Trophoblast cell (in vitro differentiated cells and primary cell): ENCODE measurements at regions not wholly inside any gene's neighbourhood (a gene's known extent, or its start where the extent isn't known, plus 50 kb on each side); places are given as distances from the start of the nearest gene placed in this dataset.

ENCODE experiments used
- DNase-seq, 2 donors: peaks; one replicate each; pipeline ENCODE4 v3.0.0-alpha.2; 2016
- H2AFZ ChIP-seq: 2 replicates; pipeline ENCODE4 v1.6.1; 2013; ENCODE audit warnings: low read length, moderate library complexity, mild to moderate bottlenecking; ENCODE audit not compliant: insufficient read depth, poor library complexity
- H2AK5ac ChIP-seq: 2 replicates; pipeline ENCODE4 v1.6.1; 2013; ENCODE audit warnings: mild to moderate bottlenecking, low read length
- H2BK120ac ChIP-seq: 2 replicates; pipeline ENCODE4 v1.6.1; 2013; ENCODE audit warnings: low read length, mild to moderate bottlenecking, moderate library complexity; ENCODE audit not compliant: insufficient read depth, poor library complexity
- H2BK12ac ChIP-seq: 2 replicates; pipeline ENCODE4 v1.6.1; 2013; ENCODE audit warnings: mild to moderate bottlenecking, low read length, moderate library complexity
- H2BK5ac ChIP-seq: 2 replicates; pipeline ENCODE4 v1.6.1; 2013; ENCODE audit warnings: low read length, low read depth, moderate library complexity, mild to moderate bottlenecking; ENCODE audit not compliant: poor library complexity
- H3K14ac ChIP-seq: 2 replicates; pipeline ENCODE4 v1.6.1; 2013; ENCODE audit warnings: mild to moderate bottlenecking, low read length
- H3K18ac ChIP-seq: 2 replicates; pipeline ENCODE4 v1.6.1; 2013; ENCODE audit warnings: mild to moderate bottlenecking, low read length
- H3K23ac ChIP-seq: 2 replicates; pipeline ENCODE4 v1.6.1; 2013; ENCODE audit warnings: low read length
- H3K27ac ChIP-seq: 2 replicates; pipeline ENCODE4 v1.5.1; 2013; ENCODE audit warnings: low read depth, mild to moderate bottlenecking, inconsistent platforms, low read length, moderate library complexity
- H3K27me3 ChIP-seq: 2 replicates; pipeline ENCODE4 v1.6.1; 2013; ENCODE audit warnings: inconsistent platforms, mild to moderate bottlenecking, low read length, moderate library complexity; ENCODE audit not compliant: insufficient read depth
- H3K36me3 ChIP-seq, 2 experiments: 1 replicate in 1 of 2; 2 replicates in 1 of 2; pipeline ENCODE4 v1.6.1; 2013; ENCODE audit warnings: low read length in 2 of 2, mild to moderate bottlenecking in 2 of 2, moderate library complexity in 1 of 2; ENCODE audit not compliant: insufficient read depth in 2 of 2, control insufficient read depth in 1 of 2
- H3K4ac ChIP-seq: 2 replicates; pipeline ENCODE4 v1.6.1; 2013; ENCODE audit warnings: low read depth, mild to moderate bottlenecking, low read length, moderate library complexity
- H3K4me1 ChIP-seq, 2 experiments: 1 replicate in 1 of 2; 2 replicates in 1 of 2; pipeline ENCODE4 v1.6.1; 2013; ENCODE audit warnings: low read length in 2 of 2, mild to moderate bottlenecking in 2 of 2, moderate library complexity in 1 of 2; ENCODE audit not compliant: insufficient read depth in 2 of 2, control insufficient read depth in 1 of 2
- H3K4me2 ChIP-seq: 2 replicates; pipeline ENCODE4 v1.6.1; 2013; ENCODE audit warnings: inconsistent platforms, mild to moderate bottlenecking, low read length, moderate library complexity
- H3K4me3 ChIP-seq: 2 replicates; pipeline ENCODE4 v1.5.1; 2013; ENCODE audit warnings: mild to moderate bottlenecking, low read depth, low read length, inconsistent platforms
- H3K79me1 ChIP-seq: one replicate; pipeline ENCODE4 v1.6.1; 2013; ENCODE audit warnings: low read length
- H3K79me2 ChIP-seq: 2 replicates; pipeline ENCODE4 v1.6.1; 2013; ENCODE audit warnings: low read length, mild to moderate bottlenecking; ENCODE audit not compliant: control insufficient read depth, insufficient read depth, poor library complexity
- H3K9ac ChIP-seq: 2 replicates; pipeline ENCODE4 v1.6.1; 2013; ENCODE audit warnings: mild to moderate bottlenecking, low read length
- H3K9me3 ChIP-seq: 2 replicates; pipeline ENCODE4 v1.6.1; 2013; ENCODE audit warnings: low read depth, mild to moderate bottlenecking, control low read depth, inconsistent platforms, low read length; ENCODE audit not compliant: insufficient read depth
- H4K12ac ChIP-seq: 2 replicates; pipeline ENCODE4 v1.6.1; 2013; ENCODE audit warnings: low read depth, mild to moderate bottlenecking, low read length, moderate library complexity
- H4K8ac ChIP-seq: 2 replicates; pipeline ENCODE4 v1.6.1; 2013; ENCODE audit warnings: low read depth, mild to moderate bottlenecking, low read length, moderate library complexity
- H4K91ac ChIP-seq: one replicate; pipeline ENCODE4 v1.6.1; 2013; ENCODE audit warnings: low read depth, mild to moderate bottlenecking, low read length, moderate library complexity
- WGBS: extraction: QIAGEN DNeasy Blood & Tissue Kit; methylation state at CpG from one replicate; pipeline ENCODE4 v1.1.7; 2013; ENCODE audit warnings: missing lambda C conversion rate; ENCODE audit not compliant: insufficient read length, insufficient coverage; ENCODE audit errors: extremely low coverage; 5-methylcytosine and 5-hydroxymethylcytosine counted together

GRCh38 chr10:118204292-118204943 is 137.7 kb downstream of the FAM204A start:
- no peak overlapping the region for H3K18ac ChIP-seq
- H3K79me2 ChIP-seq = no peaks in the 10 kb centered on the region
- no peak overlapping the region for H3K4me3 ChIP-seq
- WGBS = no CpG with 5 or more reads among the region's 3 CpGs
- H2AK5ac ChIP-seq = no peak overlapping the region
- no peak for DNase-seq
- H2BK12ac ChIP-seq = no peak overlapping the region
- no peak overlapping the region for H3K23ac ChIP-seq
- H3K9me3 ChIP-seq = no peaks in the 10 kb centered on the region
- no peak overlapping the region for H2AFZ ChIP-seq
- no peak overlapping the region for H2BK120ac ChIP-seq
- no peak overlapping the region for H3K4ac ChIP-seq
- H3K27me3 ChIP-seq = no peaks in the 10 kb centered on the region
- no peak overlapping the region for H4K91ac ChIP-seq
- no peaks in the 10 kb centered on the region for H3K36me3 ChIP-seq
- H3K4me2 ChIP-seq = no peak overlapping the region
- no peaks in the 10 kb centered on the region for H3K79me1 ChIP-seq
- H2BK5ac ChIP-seq = no peak overlapping the region
- no peak overlapping the region for H3K9ac ChIP-seq
- H4K12ac ChIP-seq = no peak overlapping the region
- no peak overlapping the region for H3K27ac ChIP-seq
- no peak overlapping the region for H4K8ac ChIP-seq
- H3K4me1 ChIP-seq = no peaks in the 10 kb centered on the region
- H3K14ac ChIP-seq = no peak overlapping the region

GRCh38 chr10:118203461-118203860 is 138.7 kb downstream of the FAM204A start:
- Histone ChIP-seq H3K18ac (no peak overlapping the region), H3K36me3 (no peaks in the 10 kb centered on the region), H3K4me3 (no peak overlapping the region), H3K23ac (no peak overlapping the region), H3K9me3 (no peaks in the 10 kb centered on the region), H3K27me3 (no peaks in the 10 kb centered on the region), H2BK120ac (no peak overlapping the region), H3K9ac (no peak overlapping the region), H4K8ac (no peak overlapping the region), H3K4ac (no peak overlapping the region), H3K4me1 (no peaks in the 10 kb centered on the region), H2AFZ (no peak overlapping the region), H4K91ac (no peak overlapping the region), H2BK12ac (no peak overlapping the region), H3K79me2 (no peaks in the 10 kb centered on the region), H3K14ac (no peak overlapping the region), H3K4me2 (no peak overlapping the region), H2BK5ac (no peak overlapping the region), H4K12ac (no peak overlapping the region), H3K27ac (no peak overlapping the region), H2AK5ac (no peak overlapping the region), H3K79me1 (no peaks in the 10 kb centered on the region)
- DNase-seq = no peak
- no CpG with 5 or more reads among the region's 2 CpGs for WGBS

- no peak overlapping the region for H2BK120ac ChIP-seq
- no peak overlapping the region for H2AFZ ChIP-seq
- H3K23ac ChIP-seq = no peak overlapping the region
- no peak overlapping the region for H3K9ac ChIP-seq
- H3K4me3 ChIP-seq = no peak overlapping the region
- H3K27me3 ChIP-seq = no peaks in the 10 kb centered on the region
- H3K4me1 ChIP-seq = no peaks in the 10 kb centered on the region
- no peak overlapping the region for H3K4me2 ChIP-seq
- H4K91ac ChIP-seq = no peak overlapping the region
- H3K4ac ChIP-seq = no peak overlapping the region
- H4K12ac ChIP-seq = no peak overlapping the region
- no peaks in the 10 kb centered on the region for H3K79me1 ChIP-seq
- H2BK12ac ChIP-seq = no peak overlapping the region
- H3K79me2 ChIP-seq = no peaks in the 10 kb centered on the region
- DNase-seq = no peak
- H2AK5ac ChIP-seq = no peak overlapping the region
- no peak overlapping the region for H4K8ac ChIP-seq
- H3K9me3 ChIP-seq = no peaks in the 10 kb centered on the region
- no peak overlapping the region for H2BK5ac ChIP-seq
- no CpG with 5 or more reads among the region's 2 CpGs for WGBS
- H3K18ac ChIP-seq = no peak overlapping the region
- H3K36me3 ChIP-seq = no peaks in the 10 kb centered on the region
- no peak overlapping the region for H3K27ac ChIP-seq
- no peak overlapping the region for H3K14ac ChIP-seq
These were observed 146.4 kb downstream of the FAM204A start for GRCh38 chr10:118195729-118196128.

GRCh38 chr10:118193642-118194041 is 146.9 kb upstream of the RAB11FIP2 start:
- no peak overlapping the region for H4K12ac ChIP-seq

More at GRCh38 chr10:118193642-118194041, 146.9 kb upstream of the RAB11FIP2 start:
- Histone ChIP-seq H3K9me3 (peaks cover 1% of the 10 kb centered on the region), H3K4ac (no peak overlapping the region), H3K27me3 (no peaks in the 10 kb centered on the region), H3K18ac (no peak overlapping the region), H2BK12ac (no peak overlapping the region), H3K4me2 (no peak overlapping the region), H3K27ac (no peak overlapping the region), H2BK120ac (no peak overlapping the region), H3K4me3 (no peak overlapping the region), H4K8ac (no peak overlapping the region), H3K9ac (no peak overlapping the region), H3K23ac (no peak overlapping the region), H2BK5ac (no peak overlapping the region), H3K36me3 (no peaks in the 10 kb centered on the region), H2AFZ (no peak overlapping the region), H4K91ac (no peak overlapping the region), H3K14ac (no peak overlapping the region), H3K79me1 (no peaks in the 10 kb centered on the region), H3K4me1 (no peaks in the 10 kb centered on the region), H2AK5ac (no peak overlapping the region), H3K79me2 (no peaks in the 10 kb centered on the region)
- no peak for DNase-seq
- WGBS = no CpG with 5 or more reads among the region's 4 CpGs
